H9 (cell line): ENCODE measurements at regions not wholly inside any gene's neighbourhood (a gene's known extent, or its start where the extent isn't known, plus 50 kb on each side); places are given as distances from the start of the nearest gene placed in this dataset.

Experiments
- DNase-seq: peaks from one replicate; pipeline ENCODE4 v3.0.0-alpha.2; 2017
- H2AFZ ChIP-seq: one replicate; pipeline ENCODE4 v1.6.1; 2013; ENCODE audit warnings: mild to moderate bottlenecking, low read length, control low read depth, moderate library complexity
- H2AK5ac ChIP-seq: 2 replicates; pipeline ENCODE4 v1.6.1; 2013; ENCODE audit warnings: low read length, control low read depth, mixed read lengths; ENCODE audit not compliant: insufficient read length
- H2BK120ac ChIP-seq: one replicate; pipeline ENCODE4 v1.6.1; 2013; ENCODE audit warnings: low read depth, mild to moderate bottlenecking, low read length, control low read depth, inconsistent platforms; ENCODE audit not compliant: poor library complexity, severe bottlenecking
- H2BK12ac ChIP-seq: 2 replicates; pipeline ENCODE4 v1.6.1; 2013; ENCODE audit warnings: low read length, control low read depth, mixed read lengths, low read depth; ENCODE audit not compliant: insufficient read length
- H2BK15ac ChIP-seq: 2 replicates; pipeline ENCODE4 v1.6.1; 2013; ENCODE audit warnings: low read depth, low read length, control low read depth
- H2BK20ac ChIP-seq: one replicate; pipeline ENCODE4 v1.6.1; 2013; ENCODE audit warnings: low read depth, mild to moderate bottlenecking, low read length, control low read depth, inconsistent platforms; ENCODE audit not compliant: poor library complexity, severe bottlenecking
- H2BK5ac ChIP-seq: 2 replicates; pipeline ENCODE4 v1.6.1; 2013; ENCODE audit warnings: low read length, control low read depth, mixed read lengths; ENCODE audit not compliant: insufficient read length
- H3K14ac ChIP-seq: 2 replicates; pipeline ENCODE4 v1.6.1; 2013; ENCODE audit warnings: low read length, control low read depth; ENCODE audit not compliant: insufficient read depth
- H3K18ac ChIP-seq: 2 replicates; pipeline ENCODE4 v1.6.1; 2013; ENCODE audit warnings: low read depth, mild to moderate bottlenecking, mixed read lengths, low read length, control low read depth; ENCODE audit not compliant: insufficient read length
- H3K23ac ChIP-seq: 2 replicates; pipeline ENCODE4 v1.6.1; 2013; ENCODE audit warnings: low read length, control low read depth, mixed read lengths, low read depth; ENCODE audit not compliant: insufficient read length
- H3K23me2 ChIP-seq: 2 replicates; pipeline ENCODE4 v1.6.1; 2013; ENCODE audit warnings: low read depth, mild to moderate bottlenecking, mixed read lengths, low read length, control low read depth; ENCODE audit not compliant: insufficient read length, poor library complexity, severe bottlenecking
- H3K27ac ChIP-seq: 2 replicates; pipeline ENCODE4 v1.5.1; 2013; ENCODE audit warnings: low read length, control low read depth, mixed read lengths, low read depth; ENCODE audit not compliant: insufficient read length
- H3K27me3 ChIP-seq: 2 replicates; pipeline ENCODE4 v1.6.1; 2013; ENCODE audit warnings: low read length, control low read depth, inconsistent platforms; ENCODE audit not compliant: insufficient read depth
- H3K4ac ChIP-seq: 2 replicates; pipeline ENCODE4 v1.6.1; 2013; ENCODE audit warnings: low read depth, mild to moderate bottlenecking, control low read depth, inconsistent platforms, low read length, moderate library complexity
- H3K4me1 ChIP-seq: 2 replicates; pipeline ENCODE4 v1.6.1; 2013; ENCODE audit warnings: low read length, control low read depth, inconsistent platforms; ENCODE audit not compliant: insufficient read depth
- H3K4me2 ChIP-seq: 2 replicates; pipeline ENCODE4 v1.6.1; 2013; ENCODE audit warnings: low read length, control low read depth, mixed read lengths; ENCODE audit not compliant: insufficient read length, insufficient read depth
- H3K56ac ChIP-seq: 2 replicates; pipeline ENCODE4 v1.6.1; 2013; ENCODE audit warnings: low read depth, mild to moderate bottlenecking, mixed read lengths, low read length, control low read depth; ENCODE audit not compliant: insufficient read length
- H3K79me1 ChIP-seq: 2 replicates; pipeline ENCODE4 v1.6.1; 2013; ENCODE audit warnings: low read depth, mild to moderate bottlenecking, moderate library complexity, low read length, control low read depth, inconsistent platforms; ENCODE audit not compliant: insufficient read depth, poor library complexity, severe bottlenecking
- H3K79me2 ChIP-seq: 2 replicates; pipeline ENCODE4 v1.6.1; 2013; ENCODE audit warnings: low read length, control low read depth, inconsistent platforms; ENCODE audit not compliant: insufficient read depth
- H3K9ac ChIP-seq: 2 replicates; pipeline ENCODE4 v1.6.1; 2013; ENCODE audit warnings: low read length, control low read depth, mixed read lengths; ENCODE audit not compliant: insufficient read length; ENCODE audit errors: extremely low read depth
- H3K9me3 ChIP-seq: one replicate; pipeline ENCODE4 v1.6.1; 2013; ENCODE audit warnings: low read depth, low read length, inconsistent platforms; ENCODE audit not compliant: control insufficient read depth
- H3T11ph ChIP-seq: one replicate; pipeline ENCODE4 v1.6.1; 2013; ENCODE audit warnings: mild to moderate bottlenecking, low read length, control low read depth, inconsistent platforms
- H4K20me1 ChIP-seq: one replicate; pipeline ENCODE4 v1.6.1; 2013; ENCODE audit not compliant: control insufficient read depth, insufficient read length, insufficient read depth
- H4K5ac ChIP-seq: 2 replicates; pipeline ENCODE4 v1.6.1; 2013; ENCODE audit warnings: low read depth, mild to moderate bottlenecking, mixed read lengths, low read length, control low read depth; ENCODE audit not compliant: insufficient read length
- H4K8ac ChIP-seq: replicated peaks from 2 replicates; pipeline ENCODE4 v1.6.1; 2013; ENCODE audit warnings: low read length, control low read depth, mixed read lengths, low read depth; ENCODE audit not compliant: insufficient read length
- H4K91ac ChIP-seq: 2 replicates; pipeline ENCODE4 v1.6.1; 2013; ENCODE audit warnings: low read depth, mild to moderate bottlenecking, moderate library complexity, mixed read lengths, low read length, control low read depth; ENCODE audit not compliant: insufficient read length
- H3K27ac Mint-ChIP-seq, 3 experiments: 2 replicates in 2 of 3; 3 replicates in 1 of 3; pipeline ENCODE4 v1.8.0; 2020 to 2021; ENCODE audit warnings: mixed read lengths in 3 of 3, mild to moderate bottlenecking in 1 of 3, moderate library complexity in 1 of 3
- H3K27me3 Mint-ChIP-seq: 2 replicates; pipeline ENCODE4 v1.8.0; 2021; ENCODE audit warnings: low read depth, mild to moderate bottlenecking, moderate library complexity, mixed read lengths
- H3K36me3 Mint-ChIP-seq, 3 experiments: 2 replicates in 2 of 3; 3 replicates in 1 of 3; pipeline ENCODE4 v1.8.0; 2020 to 2021; ENCODE audit warnings: low read depth in 3 of 3, mixed read lengths in 3 of 3; ENCODE audit not compliant: insufficient read depth in 1 of 3
- H3K4me1 Mint-ChIP-seq, 2 experiments: 2 replicates each; pipeline ENCODE4 v1.8.0; 2020; ENCODE audit warnings: mixed read lengths in 2 of 2
- H3K4me3 Mint-ChIP-seq, 2 experiments: 2 replicates in 1 of 2; 3 replicates in 1 of 2; pipeline ENCODE4 v1.8.0; 2020 to 2021; ENCODE audit warnings: mild to moderate bottlenecking in 2 of 2, mixed read lengths in 2 of 2, moderate library complexity in 1 of 2
- H3K9me3 Mint-ChIP-seq, 2 experiments: 2 replicates in 1 of 2; 3 replicates in 1 of 2; pipeline ENCODE4 v1.8.0; 2020; ENCODE audit warnings: mild to moderate bottlenecking in 2 of 2, mixed read lengths in 2 of 2, moderate library complexity in 1 of 2
- CTCF ChIP-seq: fragments of 200-600 bp; sonication (generic); conservative IDR thresholded peaks from 3 replicates; pipeline ENCODE4 v1.8.0; 2021; ENCODE audit warnings: antibody characterized with exemption, mild to moderate bottlenecking
- WGBS: extraction: QIAGEN DNeasy Blood & Tissue Kit; methylation state at CpG from one replicate; pipeline ENCODE4 v1.1.7; 2013; ENCODE audit warnings: missing lambda C conversion rate, low lambda C conversion rate, mixed read lengths; ENCODE audit not compliant: insufficient read length; ENCODE audit errors: extremely low coverage; 5-methylcytosine and 5-hydroxymethylcytosine counted together

DNA sequence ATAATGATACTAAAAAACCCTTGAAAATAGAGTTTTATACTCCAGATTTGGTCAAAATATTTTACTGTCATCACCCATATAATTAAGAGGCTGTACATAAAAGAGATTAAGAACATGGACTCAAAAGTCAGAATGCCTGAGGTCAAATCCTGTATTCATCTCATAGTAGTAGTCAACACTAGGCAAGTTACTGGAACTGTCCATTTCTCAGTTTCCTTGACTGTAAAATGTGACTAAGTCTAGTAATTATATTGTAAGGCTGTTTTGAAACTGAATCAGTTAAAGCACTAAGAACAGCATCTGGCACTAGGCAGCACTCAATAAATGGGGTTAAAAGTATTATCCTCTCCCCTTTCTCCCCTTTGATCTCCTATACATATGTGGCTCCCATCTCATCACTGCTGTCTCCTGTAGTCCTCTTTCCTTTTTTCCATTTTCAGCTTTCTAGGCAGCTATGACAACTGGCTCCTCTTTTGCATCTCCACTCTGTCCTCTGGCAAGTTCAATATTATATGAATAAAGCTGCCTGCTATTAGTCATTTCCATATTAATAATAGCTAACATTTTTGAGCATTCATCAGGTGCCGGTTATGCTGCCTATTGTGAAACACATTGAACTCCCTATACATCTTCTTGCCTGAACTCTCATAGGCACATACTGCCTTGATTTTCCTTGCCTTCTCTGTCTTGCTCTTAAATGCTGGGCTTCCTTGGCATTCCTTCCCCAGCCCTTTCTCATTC lies 185.8 kb upstream of the NREP start:
- no peak overlapping the region for H3K56ac ChIP-seq
- H4K5ac ChIP-seq: no peak overlapping the region
- H3K4me1 Mint-ChIP-seq: peaks cover 0 to 3% of the 10 kb centered on the region in 2 experiments; a peak in 1 of 4 replicates
- WGBS: no CpG with 5 or more reads among the region's 1 CpG
- H3K9ac ChIP-seq: no peak overlapping the region
- no peaks in the 10 kb centered on the region for H4K20me1 ChIP-seq
- H3K27ac Mint-ChIP-seq: no peak overlapping the region
- no peak overlapping the region for H2BK120ac ChIP-seq
- no peak overlapping the region for H3T11ph ChIP-seq
- no peak overlapping the region for H2BK12ac ChIP-seq
- no peaks in the 10 kb centered on the region for H3K27me3 Mint-ChIP-seq
- H3K27me3 ChIP-seq: no peaks in the 10 kb centered on the region
- H3K4me3 Mint-ChIP-seq: no peak overlapping the region
- H2BK20ac ChIP-seq: no peak overlapping the region
- TF ChIP-seq CTCF: no peak
- no peaks in the 10 kb centered on the region for H3K36me3 Mint-ChIP-seq
- no peak overlapping the region for H4K91ac ChIP-seq
- H3K9me3 ChIP-seq: no peaks in the 10 kb centered on the region
- H3K4me1 ChIP-seq: no peaks in the 10 kb centered on the region
- H3K18ac ChIP-seq: no peak overlapping the region
- H3K14ac ChIP-seq: no peak overlapping the region
- no peak overlapping the region for H4K8ac ChIP-seq
- DNase-seq: no peak
- no peaks in the 10 kb centered on the region for H3K79me2 ChIP-seq
- H2BK15ac ChIP-seq: no peak overlapping the region
- H3K4me2 ChIP-seq: no peak overlapping the region
- H3K27ac ChIP-seq: no peak overlapping the region
- no peak overlapping the region for H3K4ac ChIP-seq
- no peaks in the 10 kb centered on the region for H3K9me3 Mint-ChIP-seq
- no peak overlapping the region for H2AFZ ChIP-seq
- no peak overlapping the region for H2BK5ac ChIP-seq
- H3K23me2 ChIP-seq: no peaks in the 10 kb centered on the region
- H3K23ac ChIP-seq: no peak overlapping the region
- no peaks in the 10 kb centered on the region for H3K79me1 ChIP-seq
- H2AK5ac ChIP-seq: no peak overlapping the region
